ENCODE measurements at regions not wholly inside any gene's neighbourhood (a gene's known extent, or its start where the extent isn't known, plus 50 kb on each side); places are given as distances from the start of the nearest gene placed in this dataset.
"Not testable (repeated sequence)": the region's sequence is repeated elsewhere in the genome, so short reads cannot be mapped to it uniquely, and the experiment has no call there.

DNA sequence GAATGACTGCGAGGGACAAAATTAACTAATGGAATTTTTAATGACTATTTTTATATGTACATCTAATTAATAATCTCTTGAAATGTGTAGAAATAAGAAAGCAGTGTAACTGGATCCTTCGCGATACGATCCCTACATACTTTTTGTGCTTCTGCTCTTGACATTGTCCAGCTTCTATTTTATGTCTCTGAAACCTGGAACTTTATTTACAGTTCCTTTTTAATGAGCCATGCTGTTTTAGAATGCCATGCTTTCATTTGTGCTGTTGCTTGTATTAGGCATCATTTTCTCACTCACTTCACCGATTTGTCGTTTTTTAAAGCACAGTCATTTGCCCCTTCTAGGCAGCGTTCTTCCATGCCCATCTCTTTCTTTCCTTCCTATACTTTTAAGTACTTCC lies 301.3 kb downstream of the EDEM1 start:
- no peak for DNase-seq

DNA sequence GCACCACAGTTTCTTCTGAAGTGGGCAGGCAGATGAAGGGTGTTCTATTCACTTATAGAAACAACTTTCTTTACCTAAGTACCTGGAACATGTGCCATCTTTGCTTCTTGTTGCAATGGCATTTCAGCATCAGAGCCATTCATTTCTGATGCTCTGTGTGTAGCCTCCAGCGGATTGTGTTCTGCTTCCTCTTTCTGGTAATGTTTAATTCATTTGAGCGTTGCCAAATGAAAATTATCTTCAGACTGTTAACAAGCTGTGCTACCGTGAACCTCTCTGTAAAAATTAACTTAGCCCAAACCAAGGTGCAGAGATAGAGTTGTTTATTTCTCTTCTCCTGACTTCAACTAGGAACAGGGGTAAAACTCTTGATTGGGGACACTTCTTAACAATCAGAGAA lies 302.0 kb downstream of the EDEM1 start:
- DNase-seq = no peak

DNA sequence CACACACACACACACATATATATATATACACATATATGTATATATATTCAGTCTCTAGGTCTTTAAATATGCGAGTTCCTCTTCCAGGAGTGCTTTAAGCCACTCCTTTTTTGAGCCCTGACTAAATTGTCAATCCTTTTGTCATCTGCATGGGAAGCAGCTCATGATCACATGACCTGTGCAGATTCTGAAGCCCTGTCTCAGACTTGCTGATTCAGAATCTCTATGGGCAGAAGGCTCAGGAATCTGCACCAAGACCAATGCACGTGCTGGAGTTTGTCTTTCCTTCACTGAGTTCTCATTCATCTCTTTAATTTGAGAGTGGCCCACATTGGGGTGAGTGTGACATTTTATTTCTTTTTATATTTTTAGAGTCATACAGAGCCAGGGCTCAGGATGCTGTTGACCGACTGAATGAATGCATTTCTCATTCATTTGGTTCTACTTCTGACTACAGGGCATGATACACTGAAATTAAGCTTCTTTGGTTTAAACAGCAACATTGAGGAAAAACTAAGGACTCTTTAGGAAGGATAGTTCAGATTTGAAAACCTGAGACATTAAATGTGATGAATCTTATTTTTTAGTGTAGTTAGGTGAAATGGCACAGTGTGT lies 307.5 kb downstream of the EDEM1 start:
- no peak for DNase-seq

DNA sequence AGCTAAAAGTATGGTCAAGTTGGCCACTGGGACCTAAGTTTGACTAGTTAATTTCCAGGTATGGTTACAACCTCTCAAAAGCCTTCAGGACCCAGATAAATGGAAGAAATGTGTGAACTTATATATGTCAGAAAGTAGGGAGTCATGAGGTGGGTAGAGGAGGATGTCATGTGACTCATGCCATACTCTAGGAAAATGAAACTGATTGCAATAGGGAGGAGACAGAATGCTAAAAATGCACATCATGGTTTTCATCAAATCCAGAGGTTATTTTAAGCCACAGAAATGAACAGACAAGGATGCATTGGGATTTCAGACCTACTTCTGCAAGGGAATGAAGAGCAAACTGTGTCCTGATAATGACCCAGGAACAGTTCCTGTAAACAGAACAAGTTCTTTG lies 310.0 kb downstream of the EDEM1 start:
- no peak for DNase-seq

DNA sequence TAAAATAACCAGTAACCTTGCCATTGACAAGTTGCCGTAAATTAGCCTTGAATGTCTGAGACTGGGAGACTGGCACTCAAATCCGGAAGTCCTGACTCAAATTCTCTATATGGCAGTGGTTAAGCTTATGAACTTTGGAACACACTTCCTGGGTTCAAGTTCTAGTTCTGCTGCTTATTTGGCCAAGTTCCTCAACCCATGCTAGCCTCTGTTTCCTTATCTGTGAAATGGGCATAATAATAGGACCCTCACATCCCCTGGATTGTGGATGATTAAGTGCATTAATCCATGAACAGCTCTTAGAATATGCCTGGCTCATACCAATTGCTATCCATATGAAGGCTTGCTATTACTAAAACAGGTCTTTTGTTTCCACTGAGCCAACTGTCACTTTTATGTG lies 311.5 kb downstream of the EDEM1 start:
- no peak for DNase-seq

DNA sequence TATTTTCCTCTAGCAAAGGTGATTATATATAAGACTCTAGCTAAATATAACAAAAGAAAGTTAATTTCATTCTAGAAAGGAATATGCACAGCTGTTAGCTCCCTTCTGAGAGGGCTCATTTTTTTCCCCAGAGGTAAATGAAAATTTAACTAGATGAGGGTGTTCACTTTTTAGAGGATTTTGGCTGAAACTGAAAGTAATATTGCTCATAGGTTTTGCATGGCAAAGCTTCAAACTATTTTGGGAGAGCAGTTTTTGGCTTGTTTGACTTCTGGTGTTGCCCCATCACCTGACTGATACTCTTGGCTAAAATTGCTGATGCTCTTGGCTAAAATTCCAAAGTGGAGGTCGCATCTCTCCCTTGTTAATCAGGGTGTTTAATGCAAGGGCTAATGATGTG lies 311.9 kb downstream of the EDEM1 start:
- DNase-seq = no peak

DNA sequence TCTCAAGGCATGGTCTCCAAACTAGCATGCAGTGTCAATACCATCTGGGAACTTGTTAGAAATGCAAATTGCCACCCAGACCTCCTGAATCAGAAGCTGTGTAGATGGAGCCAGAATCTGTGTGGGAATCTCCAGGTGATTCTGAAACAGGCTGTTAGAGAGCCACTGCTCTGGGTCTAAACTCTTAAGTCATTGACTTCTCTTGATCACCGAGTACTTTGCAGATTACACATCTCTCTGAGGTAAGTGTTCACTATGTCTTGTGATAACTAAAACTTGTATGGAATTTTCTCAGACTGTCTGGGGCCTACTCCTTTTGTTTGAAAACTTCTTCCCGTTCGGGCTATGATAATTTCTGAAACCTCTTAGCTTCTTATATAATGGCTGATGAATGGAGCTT lies 315.6 kb downstream of the EDEM1 start:
- DNase-seq = no peak

DNA sequence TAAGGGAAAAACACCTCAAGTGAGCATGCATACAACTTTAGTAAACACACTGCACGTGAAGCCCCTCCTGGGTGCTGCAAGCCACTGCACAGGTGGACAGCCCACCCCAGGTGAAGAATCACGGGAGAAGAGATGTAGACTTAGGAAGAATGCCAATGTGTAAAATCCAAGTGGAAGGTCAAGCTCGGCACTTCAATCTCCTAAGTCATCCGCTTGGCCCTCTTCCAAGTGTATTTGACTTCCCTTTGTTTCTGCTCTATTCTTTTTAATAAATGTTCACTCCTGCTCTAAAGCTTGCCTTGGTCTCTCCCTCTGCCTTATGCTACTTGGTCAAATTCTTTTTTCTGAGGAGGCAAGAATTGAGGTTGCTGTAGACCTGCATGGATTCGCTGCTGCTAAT lies 316.6 kb downstream of the EDEM1 start:
- DNase-seq = no peak

DNA sequence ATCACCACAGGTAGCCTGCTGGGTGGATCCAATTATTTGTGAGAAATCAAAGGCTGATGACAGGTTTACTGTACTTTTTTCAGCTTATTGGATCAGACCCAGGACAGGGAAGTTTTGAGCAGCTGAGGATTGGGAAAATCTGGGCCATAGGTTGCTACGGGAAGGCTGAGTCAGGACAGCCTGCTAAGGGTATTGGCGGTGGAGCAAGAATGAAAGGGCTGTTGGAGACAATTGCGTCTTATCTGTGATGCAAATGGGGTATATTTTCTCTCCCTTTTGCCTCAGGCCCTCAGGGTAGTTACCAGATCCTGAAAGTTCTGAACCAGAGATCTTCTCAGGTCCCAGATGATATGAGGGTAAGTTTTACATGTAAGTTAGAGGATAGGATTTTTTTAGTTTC lies 317.7 kb downstream of the EDEM1 start:
- no peak for DNase-seq

DNA sequence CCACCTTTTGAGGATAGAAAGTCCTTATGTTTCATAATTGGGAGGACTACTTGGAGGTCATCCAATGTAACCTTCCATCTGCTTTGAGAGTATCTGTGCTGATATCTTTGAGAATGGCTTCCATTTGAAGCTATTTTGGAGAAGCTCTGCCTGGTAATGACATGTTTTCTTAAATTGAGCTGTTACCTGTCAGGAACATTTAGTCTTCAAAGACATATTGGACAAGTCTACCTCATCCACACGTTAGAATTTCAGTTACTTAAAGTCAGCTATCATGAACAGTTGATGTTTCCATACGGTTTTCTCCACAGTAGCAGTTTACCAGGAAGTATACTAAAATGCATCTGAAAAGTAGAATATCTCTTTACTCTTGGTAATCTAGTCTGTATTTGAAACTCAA lies 318.5 kb downstream of the EDEM1 start:
- no peak for DNase-seq

DNA sequence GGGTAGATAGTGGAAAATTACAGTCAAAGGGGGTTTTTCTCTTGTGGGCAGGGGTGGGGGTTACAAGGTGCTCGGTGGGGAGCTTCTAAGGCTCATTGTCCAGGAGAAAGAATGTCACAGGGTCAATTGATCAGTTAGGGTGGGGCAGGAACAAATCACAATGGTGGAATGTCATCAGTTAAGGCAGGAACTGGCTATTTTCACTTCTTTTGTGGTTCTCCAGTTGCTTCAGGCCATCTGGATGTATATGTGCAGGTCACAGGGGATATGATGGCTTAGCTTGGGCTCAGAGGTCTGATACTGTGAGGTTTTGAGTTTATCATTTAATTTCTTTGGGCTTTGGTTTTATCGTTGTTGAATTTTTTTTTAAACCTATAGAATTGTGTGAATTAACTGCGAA lies 321.4 kb downstream of the EDEM1 start:
- not testable (repeated sequence) for DNase-seq

DNA sequence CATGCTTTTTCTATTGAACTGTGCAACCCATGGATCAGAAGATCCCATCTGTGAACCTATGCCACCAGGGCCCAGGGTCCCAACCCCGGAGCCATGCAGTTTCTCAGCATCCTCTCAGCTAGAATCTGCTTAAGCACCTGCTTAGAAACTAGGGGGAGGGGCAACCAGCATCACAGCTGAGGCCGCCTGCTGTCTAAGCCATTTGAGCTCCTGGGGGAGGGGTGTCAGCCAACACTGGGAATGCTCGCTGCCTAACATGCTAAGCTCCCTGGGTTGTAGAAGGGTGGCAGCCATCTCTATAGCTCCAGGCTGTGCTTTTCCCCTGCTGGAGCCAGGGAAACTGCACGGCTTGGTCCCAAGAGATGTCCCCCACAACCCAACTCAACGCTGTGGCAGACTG lies 322.8 kb downstream of the EDEM1 start:
- no peak for DNase-seq

DNA sequence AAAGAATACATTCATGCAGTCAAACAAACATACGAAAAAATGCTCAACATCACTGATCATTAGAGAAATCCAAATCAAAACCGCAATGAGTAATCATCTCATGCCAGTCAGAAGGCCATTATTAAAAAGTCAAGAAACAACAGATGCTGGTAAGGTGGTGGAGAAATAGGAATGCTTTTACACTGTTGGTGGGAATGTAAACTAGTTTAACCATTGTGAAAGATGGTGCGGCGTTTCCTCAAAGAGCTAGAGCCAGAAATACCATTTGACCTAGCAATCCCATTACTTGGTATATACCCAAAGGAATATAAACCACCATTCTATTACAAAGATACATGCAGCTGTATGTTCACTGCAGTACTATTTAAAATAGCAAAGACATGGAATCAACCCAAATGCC lies 330.4 kb downstream of the EDEM1 start:
- DNase-seq = no peak

DNA sequence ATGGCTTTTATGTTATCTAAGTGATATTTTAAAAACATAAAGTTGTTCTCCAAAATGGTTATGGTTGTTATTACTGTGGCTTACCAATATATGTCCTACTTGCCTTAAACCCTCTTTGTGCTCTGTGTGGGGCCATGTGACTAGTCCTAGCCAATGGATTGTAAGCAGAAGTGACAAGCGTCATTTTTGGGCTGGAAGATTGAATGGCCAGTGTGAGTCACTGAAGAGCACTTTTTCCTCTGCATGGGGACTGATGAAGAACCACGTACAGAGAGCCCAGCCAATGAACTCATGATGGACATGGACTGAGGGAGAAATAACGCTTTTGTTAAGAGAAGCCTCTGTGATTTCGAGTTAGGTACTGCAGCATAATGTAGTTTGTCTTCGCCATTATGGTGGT lies 332.7 kb downstream of the EDEM1 start:
- DNase-seq = no peak

DNA sequence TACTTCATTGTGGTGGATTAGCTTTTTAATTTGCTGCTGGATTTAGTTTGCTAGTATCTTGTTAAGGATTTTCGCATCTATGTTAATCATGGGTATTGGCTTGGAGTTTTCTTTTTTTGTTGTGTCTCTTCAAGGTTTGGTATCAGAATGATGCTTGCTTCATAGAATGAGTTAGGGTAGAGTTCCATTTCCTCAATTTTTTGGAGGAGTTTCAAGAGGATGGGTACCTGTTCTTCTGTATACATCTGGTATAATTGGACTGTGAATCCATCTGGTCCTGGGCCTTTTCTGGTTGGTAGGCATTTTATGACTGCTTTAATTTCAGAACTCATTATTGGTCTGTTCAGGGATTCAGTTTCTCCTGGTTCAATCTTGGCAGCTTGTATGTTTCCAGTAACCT lies 335.6 kb downstream of the EDEM1 start:
- DNase-seq = no peak

DNA sequence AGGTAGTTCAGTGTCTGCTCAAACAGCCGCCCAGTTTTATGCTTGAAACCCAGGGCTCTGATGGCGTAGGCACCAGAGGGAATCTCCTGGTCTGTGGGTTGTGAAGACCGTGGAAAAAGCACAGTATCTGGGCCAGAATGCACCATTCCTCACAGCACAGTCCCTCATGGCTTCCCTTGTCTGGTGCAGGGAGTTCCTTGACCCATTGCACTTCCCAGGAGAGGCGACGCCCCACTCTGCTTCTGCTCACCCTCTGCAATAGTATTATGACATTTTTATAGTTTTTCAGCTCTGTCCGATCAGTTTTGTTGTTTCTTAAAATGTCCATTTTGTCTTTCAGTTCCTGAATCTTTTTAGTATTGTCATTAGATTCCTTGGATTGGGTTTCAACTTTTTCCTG lies 343.5 kb downstream of the EDEM1 start:
- no peak for DNase-seq

DNA sequence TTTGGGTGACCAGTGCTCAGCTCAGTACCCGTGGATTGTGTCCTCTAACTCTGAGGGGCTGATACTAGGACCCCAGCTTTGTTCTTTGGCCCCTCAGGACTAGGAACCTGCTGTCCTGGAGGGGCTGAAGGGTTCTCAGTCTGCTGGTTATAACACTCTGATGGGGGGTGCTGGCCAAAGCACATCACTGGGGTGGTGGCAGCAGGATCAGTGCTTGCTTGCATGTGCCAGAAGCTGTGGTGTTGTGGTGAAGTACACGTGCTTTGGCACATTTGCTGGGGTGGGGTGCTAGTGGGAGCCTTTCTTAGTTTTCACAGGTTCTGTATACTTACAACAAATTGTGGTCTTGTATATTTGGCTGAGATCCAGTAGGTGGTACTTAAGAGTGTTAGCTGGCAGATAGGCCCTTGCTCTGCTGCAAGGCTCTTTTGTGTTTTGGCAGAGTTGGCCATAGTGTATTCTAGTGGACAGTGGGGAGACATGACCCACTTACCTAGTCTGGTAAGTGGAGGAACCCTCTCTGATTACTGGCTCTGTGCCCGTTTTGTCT lies 344.3 kb downstream of the EDEM1 start:
- no peak for DNase-seq

DNA sequence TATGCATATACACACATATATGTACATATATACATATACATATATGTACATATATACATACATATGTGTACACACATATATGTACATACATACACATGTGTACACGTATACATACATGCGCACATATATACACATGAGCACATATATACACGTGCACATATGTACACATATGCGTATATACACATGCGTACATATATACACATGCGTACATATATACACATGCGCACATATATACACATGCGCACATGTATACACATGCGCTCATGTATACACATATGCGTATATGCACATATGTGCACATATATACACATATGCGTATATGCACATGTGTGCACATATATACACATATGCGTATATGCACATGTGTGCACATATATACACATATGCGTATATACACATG lies 353.0 kb downstream of the EDEM1 start:
- DNase-seq = no peak

DNA sequence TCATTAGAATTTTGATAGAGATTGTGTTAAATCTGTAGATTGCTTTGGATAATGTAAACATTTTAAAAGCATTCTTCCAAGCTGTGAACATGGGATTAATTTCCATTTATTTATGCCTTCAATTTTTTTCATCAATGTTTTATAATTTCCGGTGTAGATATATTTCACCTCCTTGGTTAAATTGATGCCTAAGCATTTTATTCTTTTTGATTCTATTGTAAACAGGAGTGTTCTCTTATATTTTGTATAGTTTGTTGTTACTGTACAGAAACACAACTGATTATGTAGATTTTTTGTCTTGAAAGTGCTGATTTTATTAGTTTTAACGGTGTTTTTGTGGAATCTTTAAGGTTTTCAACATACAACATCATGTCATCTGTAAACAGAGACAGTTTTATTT lies 355.0 kb downstream of the EDEM1 start:
- DNase-seq = no peak

DNA sequence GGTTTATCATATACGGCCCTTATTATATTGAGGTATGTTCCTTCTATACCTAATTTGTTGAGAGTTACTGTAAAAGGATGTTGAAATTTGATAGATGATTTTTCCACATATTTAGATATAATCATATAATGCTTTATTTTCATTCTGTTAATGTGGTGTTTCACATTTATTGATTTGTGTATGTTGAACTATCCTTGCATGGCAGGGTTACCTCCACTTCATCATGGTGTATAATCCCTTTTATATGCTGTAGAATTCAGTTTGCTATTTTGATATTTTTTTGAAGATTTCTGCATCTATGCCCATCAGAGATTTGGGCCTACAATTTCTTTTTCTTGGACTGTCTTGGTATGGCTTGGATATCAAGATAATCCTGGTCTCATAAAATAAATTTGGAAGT lies 355.5 kb downstream of the EDEM1 start:
- no peak for DNase-seq

DNA sequence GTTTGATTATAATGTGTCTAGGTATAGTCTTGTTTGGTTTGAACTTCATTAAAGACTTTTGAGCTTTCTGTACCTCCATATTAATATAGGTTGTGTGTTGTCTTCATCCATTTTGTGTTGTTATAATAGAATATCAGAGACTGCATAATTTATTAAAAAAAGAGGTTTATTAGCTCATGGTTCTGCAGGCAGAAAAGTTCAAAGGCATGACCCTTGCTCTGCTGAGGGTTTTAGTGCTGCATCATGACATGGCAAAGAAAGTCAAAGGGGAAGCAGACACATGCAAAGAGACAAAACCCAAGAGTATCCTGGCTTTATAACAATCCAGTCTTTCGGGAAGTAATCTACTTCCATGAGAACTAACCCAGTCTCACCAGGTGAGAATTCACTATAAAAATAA lies 358.2 kb downstream of the EDEM1 start:
- DNase-seq = no peak

DNA sequence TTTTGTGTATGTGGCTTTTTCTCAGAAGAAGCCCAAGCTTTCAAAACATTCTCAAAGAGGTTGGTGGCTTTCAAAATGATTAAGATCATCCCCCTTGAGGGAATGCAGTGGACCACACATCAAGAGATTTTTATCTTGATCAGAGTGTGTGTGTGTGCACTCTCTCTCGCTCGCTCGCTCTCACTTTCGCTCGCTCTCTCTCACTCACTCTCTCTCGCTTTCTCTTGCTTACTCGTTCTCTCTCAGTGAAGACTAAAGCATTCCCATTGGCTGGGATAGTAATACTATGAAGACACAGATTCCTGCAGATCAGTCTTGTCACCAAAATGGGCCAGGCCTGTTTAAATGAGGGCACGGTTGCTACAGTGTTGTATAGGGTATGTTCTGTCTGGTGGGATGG lies 365.7 kb downstream of the EDEM1 start:
- no peak for DNase-seq

DNA sequence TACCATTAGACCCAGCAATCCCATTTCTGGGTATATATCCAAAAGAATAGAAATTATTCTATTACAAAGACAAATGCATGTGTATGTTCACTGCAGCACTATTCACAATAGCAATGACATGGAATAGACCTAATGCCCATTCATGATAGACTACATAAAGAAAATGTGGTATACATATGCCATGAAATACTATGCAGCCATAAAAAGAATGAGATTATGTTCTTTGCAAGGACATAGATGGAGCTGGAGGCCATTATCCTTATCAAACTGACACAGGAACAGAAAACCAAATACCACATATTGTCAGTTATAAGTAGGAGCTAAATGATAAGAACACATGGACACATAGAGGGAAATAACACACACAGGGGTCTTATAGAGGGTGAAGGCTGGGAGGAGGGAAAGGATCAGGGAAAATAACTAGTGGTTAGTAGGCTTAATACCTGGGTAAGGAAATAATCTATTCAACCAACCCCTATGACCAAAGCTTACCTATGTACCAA lies 366.8 kb downstream of the EDEM1 start:
- no peak for DNase-seq

DNA sequence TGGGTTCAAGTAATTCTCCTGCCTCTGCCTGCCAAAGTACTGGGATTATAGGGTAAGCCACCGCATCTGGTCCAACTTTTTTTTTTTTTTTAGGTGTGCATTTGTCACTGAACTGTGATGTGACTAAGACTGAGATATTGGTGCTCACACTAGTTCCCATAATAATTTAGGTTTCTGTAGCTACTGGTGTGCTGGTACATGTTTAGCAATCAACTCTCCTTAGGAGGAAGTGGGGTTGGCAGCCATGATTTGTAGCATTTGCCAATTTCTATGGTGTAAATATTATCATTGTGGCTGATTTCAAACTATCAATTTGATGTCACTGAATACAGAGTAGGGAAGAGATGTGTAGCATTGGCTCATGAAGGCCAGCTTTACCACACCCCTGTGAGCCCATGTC lies 372.7 kb downstream of the EDEM1 start:
- no peak for DNase-seq

DNA sequence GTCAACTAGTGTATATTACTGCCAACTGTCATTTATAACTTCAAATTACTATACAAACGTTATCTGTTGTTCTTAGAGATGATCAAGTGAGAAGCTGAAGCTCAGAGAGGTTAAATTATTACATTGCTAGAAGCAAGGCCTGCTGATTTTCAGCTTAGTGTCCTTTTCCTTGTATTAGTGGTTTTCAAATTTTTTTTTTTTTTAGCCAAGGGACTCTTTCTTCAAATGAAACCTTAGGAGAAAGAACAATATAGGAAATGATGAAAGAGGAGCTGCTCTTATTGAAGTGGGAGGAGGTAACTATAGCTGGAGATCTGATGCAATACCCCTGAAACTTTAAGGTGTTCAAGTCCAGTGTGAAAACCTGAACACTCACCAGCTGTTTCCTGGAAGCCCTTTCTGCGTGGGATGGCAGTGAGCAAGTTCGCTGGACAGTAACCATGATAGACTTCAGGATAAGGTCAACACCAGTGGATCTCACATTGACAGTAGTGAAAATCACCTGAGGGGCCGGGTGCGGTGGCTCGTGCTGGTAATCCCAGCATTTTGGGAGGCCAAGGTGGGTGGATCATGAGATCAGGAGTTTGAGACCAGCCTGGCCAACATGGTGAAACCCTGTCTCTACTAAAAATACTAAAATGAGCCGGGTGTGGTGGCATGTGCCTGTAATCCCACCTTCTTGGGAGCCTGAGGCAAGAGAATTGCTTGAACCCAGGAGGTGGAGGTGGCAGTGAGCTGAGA lies 376.2 kb downstream of the EDEM1 start:
- DNase-seq = no peak
